ENCODE measurements at regions not wholly inside any gene's neighbourhood (a gene's known extent, or its start where the extent isn't known, plus 50 kb on each side); places are given as distances from the start of the nearest gene placed in this dataset.

- TF ChIP-seq CTCF (IDR thresholded peaks at IDR 0.05; ENCODE audit: low read depth, low read length, missing input control) (no peak), TAF1 (conservative IDR thresholded peaks at IDR 0.05) (no peak), MAX (IDR thresholded peaks at IDR 0.05) (no peak), ZBTB33 (IDR thresholded peaks at IDR 0.05) (no peak), ATF3 (IDR thresholded peaks at IDR 0.05) (no peak)
These were observed 129.4 kb upstream of the SHH start for GRCh38 chr7:155941688-155942087.
